GM18507 (cell line): ENCODE measurements at regions not wholly inside any gene's neighbourhood (a gene's known extent, or its start where the extent isn't known, plus 50 kb on each side); places are given as distances from the start of the nearest gene placed in this dataset.
"Not testable (repeated sequence)": the region's sequence is repeated elsewhere in the genome, so short reads cannot be mapped to it uniquely, and the experiment has no call there.

Experiments
- DNase-seq: peaks from one replicate; pipeline ENCODE4 v3.0.0; 2011; ENCODE audit warnings: low read depth; ENCODE audit not compliant: insufficient read length; ENCODE audit errors: extremely low spot score
- FAIRE-seq: peaks from 2 replicates; lab custom pipeline; 2011; peaks lifted over from hg19 to GRCh38; lab: Jason Lieb, UNC

GRCh38 chr2:105691947-105692390 lies 52.7 kb upstream of the NCK2 start:
- FAIRE-seq = no peak
- DNase-seq = no peak

GRCh38 chr2:105690566-105690965 lies 54.1 kb upstream of the NCK2 start:
- DNase-seq = no peak
- no peak for FAIRE-seq

GRCh38 chr2:105689484-105689883 lies 55.2 kb upstream of the NCK2 start:
- FAIRE-seq (no peak), DNase-seq (no peak)

- FAIRE-seq (no peak), DNase-seq (no peak)
Measured at GRCh38 chr2:105688946-105689345, 55.8 kb upstream of the NCK2 start.

- no peak for FAIRE-seq
Measured at GRCh38 chr2:105686588-105686987, 58.1 kb upstream of the NCK2 start.

GRCh38 chr2:105683011-105683492 lies 61.7 kb upstream of the NCK2 start:
- FAIRE-seq = no peak
- DNase-seq = no peak

More at GRCh38 chr2:105686588-105686987, 58.1 kb upstream of the NCK2 start:
- DNase-seq = no peak

GRCh38 chr2:105682401-105682800 lies 62.3 kb upstream of the NCK2 start:
- DNase-seq = no peak
- FAIRE-seq = no peak

GRCh38 chr2:105681927-105682326 lies 62.8 kb upstream of the NCK2 start:
- DNase-seq (no peak), FAIRE-seq (no peak)

- FAIRE-seq (no peak), DNase-seq (no peak)
Measured at GRCh38 chr2:105680357-105680756, 64.4 kb upstream of the NCK2 start.

- FAIRE-seq = no peak
Measured at GRCh38 chr2:105678346-105678745, 66.4 kb upstream of the NCK2 start.

GRCh38 chr2:105677901-105678300 lies 66.8 kb upstream of the NCK2 start:
- DNase-seq = no peak
- no peak for FAIRE-seq

More at GRCh38 chr2:105678346-105678745, 66.4 kb upstream of the NCK2 start:
- DNase-seq = no peak

- DNase-seq (no peak), FAIRE-seq (no peak)
Measured at GRCh38 chr2:105675841-105676240, 68.9 kb upstream of the NCK2 start.

GRCh38 chr2:105674859-105675541 lies 69.7 kb upstream of the NCK2 start:
- FAIRE-seq (no peak), DNase-seq (no peak)

- no peak for FAIRE-seq
Measured at GRCh38 chr2:105674401-105674800, 70.3 kb upstream of the NCK2 start.

GRCh38 chr2:105671156-105671555 lies 73.6 kb upstream of the NCK2 start:
- no peak for DNase-seq
- no peak for FAIRE-seq

More at GRCh38 chr2:105674401-105674800, 70.3 kb upstream of the NCK2 start:
- no peak for DNase-seq

- FAIRE-seq = no peak
- DNase-seq = no peak
Measured at GRCh38 chr2:105669384-105669891, 75.3 kb upstream of the NCK2 start.

- DNase-seq = no peak
- FAIRE-seq = no peak
Measured at GRCh38 chr2:105665480-105665879, 79.2 kb upstream of the NCK2 start.

- DNase-seq = no peak
- no peak for FAIRE-seq
Measured at GRCh38 chr2:105660489-105660888, 84.2 kb upstream of the NCK2 start.

GRCh38 chr2:105655723-105656606 lies 88.7 kb upstream of the NCK2 start:
- not testable (repeated sequence) for DNase-seq, FAIRE-seq

GRCh38 chr2:105655244-105655643 lies 89.5 kb upstream of the NCK2 start:
- DNase-seq (no peak), FAIRE-seq (no peak)
